ENCODE measurements at regions not wholly inside any gene's neighbourhood (a gene's known extent, or its start where the extent isn't known, plus 50 kb on each side); places are given as distances from the start of the nearest gene placed in this dataset.

DNA sequence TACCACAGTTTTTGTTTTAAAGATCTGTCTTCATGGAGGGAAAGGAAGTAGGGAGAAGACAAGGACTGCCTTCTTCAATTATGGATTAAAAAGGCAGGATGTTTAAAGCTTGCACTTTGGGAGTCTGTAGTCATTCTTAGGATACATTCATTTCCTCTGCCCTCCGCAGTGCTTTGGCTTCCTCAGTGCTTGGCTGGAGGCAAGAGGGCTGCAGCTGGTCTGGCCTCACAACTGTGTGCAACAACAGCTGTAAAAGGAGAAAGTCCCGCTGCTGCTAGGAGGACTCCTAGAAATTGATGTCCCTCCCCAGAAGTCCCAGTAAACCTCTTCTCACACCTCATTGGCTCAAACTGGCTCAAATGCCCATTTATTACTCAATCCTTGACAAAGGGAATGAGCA, 54.4 kb upstream of the PPP2R3A start:
- WGBS (ENCODE audit: insufficient coverage) = no CpG with 5 or more reads among the region's 2 CpGs
- no peak overlapping the region for H3K27ac ChIP-seq (ENCODE audit: low read length)
- peaks cover under 1 to 4% of the 10 kb centered on the region in 2 donors for H3K27me3 Mint-ChIP-seq
- no peaks in the 10 kb centered on the region for H3K9me3 Mint-ChIP-seq
- no peak overlapping the region for H3K4me3 Mint-ChIP-seq
- no peaks in the 10 kb centered on the region for H3K4me1 Mint-ChIP-seq
- H3K27ac Mint-ChIP-seq = no peak overlapping the region
- CTCF ChIA-PET = no interaction called here
- no peaks in the 10 kb centered on the region for H3K4me1 ChIP-seq (ENCODE audit: control insufficient read depth in 1 of 2, extremely low read depth in 1 of 2, insufficient read depth in 2 of 2, low read length in 2 of 2)
- H3K9me3 ChIP-seq = no peaks in the 10 kb centered on the region
- H3K27me3 ChIP-seq (replicated peaks in 1 of 2; ENCODE audit: control insufficient read depth in 2 of 2, extremely low read depth in 1 of 2, insufficient read depth in 2 of 2, low read length in 1 of 2) = peaks cover 0 to 8% of the 10 kb centered on the region in 2 experiments
- ATAC-seq (replicated peaks in 1 of 4) = no peak
- H3K36me3 ChIP-seq (ENCODE audit: control insufficient read depth in 2 of 2, extremely low read depth in 1 of 2, insufficient read depth in 1 of 2, low read length in 1 of 2) = no peaks in the 10 kb centered on the region
- no peaks in the 10 kb centered on the region for H3K36me3 Mint-ChIP-seq
- POLR2A ChIA-PET = no interaction called here
- H3K4me3 ChIP-seq (ENCODE audit: control insufficient read depth in 1 of 2, extremely low read depth in 1 of 2, low read length in 1 of 2) = no peak overlapping the region
- no peak for DNase-seq

DNA sequence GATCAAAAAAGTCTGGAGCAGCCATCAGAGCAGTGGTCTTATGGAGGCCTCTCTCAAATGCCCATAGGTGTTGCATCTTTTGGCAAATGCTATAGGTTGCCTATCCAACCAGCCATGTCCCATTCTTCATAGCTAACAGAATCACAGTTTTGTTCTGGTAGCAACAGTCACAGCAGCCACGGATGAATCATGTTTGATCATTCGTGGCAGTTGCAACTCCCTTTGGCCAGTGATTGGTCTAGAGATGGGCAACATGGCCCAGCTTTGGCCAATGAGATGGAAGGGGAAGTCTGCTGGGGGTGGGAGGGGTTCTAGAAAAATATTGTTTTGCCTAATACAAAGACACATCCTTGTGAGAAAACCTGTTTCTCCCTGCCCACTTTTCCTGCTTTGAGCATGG, 50.3 kb upstream of the PPP2R3A start:
- Mint-ChIP-seq H3K36me3 (no peaks in the 10 kb centered on the region), H3K27me3 (peaks cover 3 to 15% of the 10 kb centered on the region in 2 donors), H3K4me3 (no peak overlapping the region), H3K27ac (no peak overlapping the region), H3K9me3 (no peaks in the 10 kb centered on the region), H3K4me1 (no peaks in the 10 kb centered on the region)
- ATAC-seq (replicated peaks in 1 of 4) = no peak
- POLR2A ChIA-PET = no interaction called here
- Histone ChIP-seq H3K36me3 (ENCODE audit: control insufficient read depth in 2 of 2, extremely low read depth in 1 of 2, insufficient read depth in 1 of 2, low read length in 1 of 2) (no peaks in the 10 kb centered on the region), H3K27me3 (replicated peaks in 1 of 2; ENCODE audit: control insufficient read depth in 2 of 2, extremely low read depth in 1 of 2, insufficient read depth in 2 of 2, low read length in 1 of 2) (peaks cover 0 to 4% of the 10 kb centered on the region in 2 experiments), H3K4me3 (ENCODE audit: control insufficient read depth in 1 of 2, extremely low read depth in 1 of 2, low read length in 1 of 2) (no peak overlapping the region), H3K9me3 (no peaks in the 10 kb centered on the region), H3K4me1 (ENCODE audit: control insufficient read depth in 1 of 2, extremely low read depth in 1 of 2, insufficient read depth in 2 of 2, low read length in 2 of 2) (no peaks in the 10 kb centered on the region), H3K27ac (ENCODE audit: low read length) (no peak overlapping the region)
- no CpG with 5 or more reads among the region's 2 CpGs for WGBS (ENCODE audit: insufficient coverage)
- no peak for DNase-seq
- CTCF ChIA-PET = no interaction called here
